HL-60/S4 treated with retinoic acid at 250 ng/mL for 4 days and 3 days (cell line): ENCODE measurements at regions not wholly inside any gene's neighbourhood (a gene's known extent, or its start where the extent isn't known, plus 50 kb on each side); places are given as distances from the start of the nearest gene placed in this dataset.

Experiments used
- in situ Hi-C: fragments of 300-500 bp; cut with MboI; formaldehyde crosslinking; loops from 2 replicates; pipeline ENCODE4 v1.7.0; 2022; ENCODE audit warnings: low sequenced_read_pairs

GRCh38 chr6:81826784-81827183, 74.3 kb upstream of the TENT5A start:
- in situ Hi-C loops: no loop called here

- in situ Hi-C loops: no loop called here
Observed at GRCh38 chr6:81822568-81822967, 70.1 kb upstream of the TENT5A start.

GRCh38 chr6:81821449-81821848, 69.0 kb upstream of the TENT5A start:
- in situ Hi-C loops: no loop called here

- in situ Hi-C loops: no loop called here
Observed at GRCh38 chr6:81820980-81821379, 68.5 kb upstream of the TENT5A start.

- in situ Hi-C loops: no loop called here
Observed at GRCh38 chr6:81820422-81820821, 67.9 kb upstream of the TENT5A start.

GRCh38 chr6:81819767-81820166, 67.3 kb upstream of the TENT5A start:
- in situ Hi-C loops: no loop called here

- in situ Hi-C loops: no loop called here
Observed at GRCh38 chr6:81818901-81819361, 66.5 kb upstream of the TENT5A start.

GRCh38 chr6:81816380-81816779, 63.9 kb upstream of the TENT5A start:
- in situ Hi-C loops: no loop called here

GRCh38 chr6:81814370-81815076, 62.0 kb upstream of the TENT5A start:
- in situ Hi-C loops: no loop called here

GRCh38 chr6:81813305-81813704, 60.8 kb upstream of the TENT5A start:
- in situ Hi-C loops: no loop called here

GRCh38 chr6:81812401-81812800, 59.9 kb upstream of the TENT5A start:
- in situ Hi-C loops: no loop called here

- in situ Hi-C loops: no loop called here
Observed at GRCh38 chr6:81808851-81809570, 56.5 kb upstream of the TENT5A start.

- in situ Hi-C loops: no loop called here
Observed at GRCh38 chr6:81806793-81807565, 54.5 kb upstream of the TENT5A start.

GRCh38 chr6:81802356-81802755, 49.9 kb upstream of the TENT5A start:
- in situ Hi-C loops: no loop called here
